K562 (cell line): ENCODE measurements at regions not wholly inside any gene's neighbourhood (a gene's known extent, or its start where the extent isn't known, plus 50 kb on each side); places are given as distances from the start of the nearest gene placed in this dataset.

ENCODE experiments used
- ATAC-seq: fragments of 200-7000 bp; cut with Tn5 transposase; 3 replicates; pipeline ENCODE4 v1.9.1; 2020; ENCODE audit warnings: moderate library complexity
- BruUV-seq: library from RNA; stranded (reverse); fragments of 400-500 nt; replicated peaks from 2 replicates; lab custom pipeline; 2021; lab: Mats Ljungman, UMichigan
- CTCF ChIA-PET: fragments of 300-600 bp; formaldehyde crosslinking; extraction: SDS; loops from one replicate; lab custom pipeline; 2021; ENCODE audit warnings: low intra/inter-chr PET ratio; lab: Yijun Ruan, JAX
- POLR2A ChIA-PET: fragments of 300-600, 350-650 bp; sonication (Branson Sonifier 250); formaldehyde crosslinking; extraction: SDS; loops from one replicate; lab custom pipeline; 2021; ENCODE audit warnings: antibody characterized with exemption, inconsistent platforms; lab: Yijun Ruan, JAX
- DNase-seq, 4 experiments: peaks; one replicate each; pipeline versions ENCODE4 v3.0.0 to v3.0.0-alpha.2; 2011 to 2018; ENCODE audit warnings: low spot score in 3 of 4, mixed read lengths in 3 of 4; ENCODE audit errors: extremely low read depth in 1 of 4
- FAIRE-seq: peaks from 2 replicates; lab custom pipeline; 2011; peaks lifted over from hg19 to GRCh38; lab: Jason Lieb, UNC
- H2AFZ ChIP-seq: 2 replicates; pipeline ENCODE4 v1.6.0; 2011; ENCODE audit warnings: low read depth, low read length, control low read depth, inconsistent platforms
- H3K27ac ChIP-seq: fragments of 200-600 bp; 3 replicates; pipeline ENCODE4 v1.8.0; 2011; ENCODE audit warnings: low read depth, mild to moderate bottlenecking, control low read depth, inconsistent platforms, low read length, moderate library complexity, mixed read lengths; ENCODE audit errors: extremely low read depth
- H3K27me3 ChIP-seq, 2 experiments: fragments of 300-600 bp in 1 of 2; 2 replicates in 1 of 2; 3 replicates in 1 of 2; pipeline versions ENCODE4 v1.6.0 to v1.8.0; 2011; ENCODE audit warnings: inconsistent platforms in 2 of 2, low read length in 2 of 2, mild to moderate bottlenecking in 1 of 2, mixed read lengths in 1 of 2, moderate library complexity in 1 of 2; ENCODE audit not compliant: control insufficient read depth in 2 of 2, insufficient read depth in 2 of 2
- H3K36me3 ChIP-seq: fragments of 300-600 bp; 3 replicates; pipeline ENCODE4 v1.8.0; 2011; ENCODE audit warnings: mild to moderate bottlenecking, low read length, inconsistent platforms; ENCODE audit not compliant: control insufficient read depth, insufficient read depth
- H3K4me1 ChIP-seq, 2 experiments: fragments of 200-600 bp in 1 of 2; replicated peaks in 1 of 2; 2 replicates in 1 of 2; 3 replicates in 1 of 2; pipeline versions ENCODE4 v1.5.1 to v1.8.0; 2011; ENCODE audit warnings: inconsistent platforms in 2 of 2, low read length in 2 of 2, mild to moderate bottlenecking in 1 of 2, mixed read lengths in 1 of 2, moderate library complexity in 1 of 2; ENCODE audit not compliant: control insufficient read depth in 2 of 2, insufficient read depth in 2 of 2
- H3K4me2 ChIP-seq: 2 replicates; pipeline ENCODE4 v1.6.1; 2011; ENCODE audit warnings: low read length, control low read depth, inconsistent platforms, mixed read lengths; ENCODE audit not compliant: insufficient read depth
- H3K4me3 ChIP-seq: fragments of 200-600 bp; sonication (generic), shearing (Covaris generic); 2 replicates; pipeline ENCODE4 v1.5.1; 2016; ENCODE audit warnings: control low read depth, inconsistent platforms
- H3K79me2 ChIP-seq: fragments of 200-600 bp; 3 replicates; pipeline ENCODE4 v1.8.0; 2011; ENCODE audit warnings: low read length, inconsistent platforms; ENCODE audit not compliant: control insufficient read depth, insufficient read depth
- H3K9ac ChIP-seq, 2 experiments: 2 replicates each; pipeline versions ENCODE4 v1.6.0 to v1.6.1; 2011; ENCODE audit warnings: low read depth in 2 of 2, low read length in 2 of 2, control low read depth in 1 of 2, inconsistent platforms in 1 of 2, mild to moderate bottlenecking in 1 of 2, mixed read lengths in 1 of 2; ENCODE audit not compliant: insufficient read depth in 1 of 2
- H3K9me1 ChIP-seq: one replicate; pipeline ENCODE4 v1.6.0; 2011; ENCODE audit warnings: inconsistent platforms, mild to moderate bottlenecking, low read length, moderate library complexity; ENCODE audit not compliant: control insufficient read depth, insufficient read depth
- H3K9me3 ChIP-seq: replicated peaks from 2 replicates; pipeline ENCODE4 v1.5.1; 2011; ENCODE audit warnings: low read depth, low read length, inconsistent platforms; ENCODE audit not compliant: control insufficient read depth, insufficient read depth
- H4K20me1 ChIP-seq: replicated peaks from 2 replicates; pipeline ENCODE4 v1.6.1; 2011; ENCODE audit warnings: low read length, inconsistent platforms, mixed read lengths; ENCODE audit not compliant: control insufficient read depth, insufficient read depth
- CREB3L1 ChIP-seq: fragments of 450-650 bp; IDR thresholded peaks from 2 replicates; pipeline ENCODE4 v1.6.1; 2014; ENCODE audit warnings: low read depth, mild to moderate bottlenecking, moderate library complexity, borderline replicate concordance
- CTCF ChIP-seq, 3 experiments: IDR thresholded peaks in 2 of 3; conservative IDR thresholded peaks in 1 of 3; 2 replicates each; pipeline ENCODE4 v1.5.1; 2011 to 2012; ENCODE audit warnings: low read length in 3 of 3, mild to moderate bottlenecking in 3 of 3, control low read depth in 2 of 3, improper control_type of control experiment in 1 of 3, inconsistent platforms in 1 of 3, low read depth in 1 of 3, mixed read lengths in 1 of 3, moderate library complexity in 1 of 3; ENCODE audit not compliant: insufficient read depth in 2 of 3
- EHMT2 ChIP-seq: fragments of 450-650 bp; IDR thresholded peaks from 2 replicates; pipeline ENCODE4 v1.6.1; 2018; ENCODE audit warnings: antibody characterized with exemption
- ESRRA ChIP-seq: fragments of 450-650 bp; IDR thresholded peaks from 2 replicates; pipeline ENCODE4 v1.6.1; 2014; ENCODE audit warnings: low read depth, mild to moderate bottlenecking, moderate library complexity, borderline replicate concordance
- GTF3C2 ChIP-seq: IDR thresholded peaks from 3 replicates; pipeline ENCODE4 v1.6.1; 2011; ENCODE audit warnings: borderline replicate concordance, mild to moderate bottlenecking, moderate library complexity; ENCODE audit not compliant: insufficient read length; ENCODE audit errors: extremely low read depth
- MBD1 ChIP-seq: fragments of 250-450 bp; sonication (Bioruptor Pico); IDR thresholded peaks from 2 replicates; pipeline ENCODE4 v1.8.0; 2022; ENCODE audit warnings: inconsistent platforms
- NELFE ChIP-seq: IDR thresholded peaks from 2 replicates; pipeline ENCODE4 v1.6.1; 2011; ENCODE audit warnings: mild to moderate bottlenecking; ENCODE audit not compliant: insufficient read depth, insufficient read length
- PTBP1 ChIP-seq: fragments of 200-400 bp; formaldehyde crosslinking; IDR thresholded peaks from 2 replicates; pipeline ENCODE4 v1.6.1; 2017; ENCODE audit warnings: low read depth, low read length
- RAD21 ChIP-seq, 2 experiments: fragments of 250-450 bp in 1 of 2; fragments of 450-650 bp in 1 of 2; sonication (Bioruptor Pico) in 1 of 2; formaldehyde crosslinking in 1 of 2; IDR thresholded peaks in 1 of 2; conservative IDR thresholded peaks in 1 of 2; 2 replicates each; pipeline versions ENCODE4 v1.4.0 to v1.8.0; 2020 to 2022; ENCODE audit warnings: mild to moderate bottlenecking in 2 of 2, moderate library complexity in 1 of 2
- SMAD2 ChIP-seq: fragments of 150-350 bp; IDR thresholded peaks from 2 replicates; pipeline ENCODE4 v1.6.1; 2014; ENCODE audit warnings: low read depth, mild to moderate bottlenecking, low read length
- ZNF134 ChIP-seq: fragments of 250-450 bp; sonication (Bioruptor Pico); conservative IDR thresholded peaks from 2 replicates; pipeline ENCODE4 v1.4.0; 2020
- ZNF239 ChIP-seq: fragments of 250-450 bp; sonication (Bioruptor Pico); IDR thresholded peaks from 2 replicates; pipeline ENCODE4 v1.4.0; 2020; ENCODE audit warnings: mild to moderate bottlenecking
- WGBS: fragments of 100-300 bp; shearing (Covaris generic); methylation state at CpG from one replicate; pipeline ENCODE4 v1.1.6; 2016; ENCODE audit warnings: low coverage, mixed read lengths; ENCODE audit not compliant: insufficient coverage; ENCODE audit errors: missing lambda C conversion rate; 5-methylcytosine and 5-hydroxymethylcytosine counted together
- in situ Hi-C: fragments of 300-500 bp; cut with MboI; formaldehyde crosslinking; loops from 4 replicates; pipeline ENCODE4 v1.15.0; 2018; ENCODE audit warnings: inconsistent platforms, mixed read lengths
- intact Hi-C: fragments of 100-400 bp; cut with micrococcal nuclease; formaldehyde crosslinking; loops from 2 replicates; pipeline ENCODE4 v1.14.2; 2022
- TF ChIP-seq, protein P1 (sequence below): fragments of 250-450 bp; sonication (Bioruptor Pico); IDR thresholded peaks from 2 replicates; pipeline ENCODE4 v1.8.0; 2021; ENCODE audit warnings: borderline replicate concordance, mild to moderate bottlenecking, moderate library complexity; ENCODE audit not compliant: poor library complexity, severe bottlenecking

DNA sequence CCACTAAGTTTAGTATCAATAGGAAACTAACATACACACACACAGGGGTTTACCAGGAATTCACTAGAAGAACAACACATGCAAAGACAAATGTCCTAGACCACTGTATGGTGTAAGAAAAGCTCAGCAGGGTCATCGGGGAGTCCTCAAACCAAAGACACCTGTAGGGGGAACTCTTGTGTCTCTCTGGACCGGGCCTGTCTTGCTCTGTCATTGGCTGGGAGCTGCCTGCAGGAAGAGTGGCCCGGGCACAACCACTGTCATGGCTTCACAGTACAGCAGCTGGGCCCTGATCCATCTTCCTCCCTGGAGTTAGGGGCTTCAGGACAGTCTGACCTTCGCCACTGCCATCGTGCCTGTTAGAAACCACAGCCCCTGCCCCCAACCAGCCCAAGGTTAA lies 263.6 kb upstream of the DYNLRB2 start:
- Histone ChIP-seq H3K36me3 (no peaks in the 10 kb centered on the region), H3K4me3 (no peak overlapping the region), H2AFZ (no peak overlapping the region), H4K20me1 (no peaks in the 10 kb centered on the region), H3K4me1 (no peaks in the 10 kb centered on the region), H3K9me3 (no peaks in the 10 kb centered on the region), H3K27ac (no peak overlapping the region), H3K9ac (no peak overlapping the region), H3K4me2 (no peak overlapping the region), H3K9me1 (no peaks in the 10 kb centered on the region), H3K79me2 (no peaks in the 10 kb centered on the region), H3K27me3 (no peaks in the 10 kb centered on the region)
- 0% methylated on average over 5 of the region's 5 CpGs for WGBS
- FAIRE-seq: no peak
- ChIA-PET CTCF (no interaction called here), POLR2A (no interaction called here)
- TF ChIP-seq SMAD2 (no peak), CTCF (IDR thresholded peaks at IDR 0.05 in 2 of 3, conservative IDR thresholded peaks at IDR 0.05 in 1 of 3; ENCODE audit: insufficient read depth in 2 of 3, low read depth in 1 of 3, low read length in 3 of 3) (peak in 2 of 3 experiments; percentile 26 to 32; a peak in 1 of 6 replicates), EHMT2 (no peak), ZNF239 (CRISPR knock-in tag) (no peak), ZNF134 (no peak), CREB3L1 (no peak), ESRRA (no peak), GTF3C2 (no peak), NELFE (no peak), RAD21 (CRISPR knock-in tag; conservative IDR thresholded peaks at IDR 0.05 in 1 of 2, IDR thresholded peaks at IDR 0.05 in 1 of 2) (0 out of 4 replicates have a peak, but pooled peaks of 1 of the 2 experiments have one; percentile 14), MBD1 (CRISPR knock-in tag) (no peak), PTBP1 (no peak)
- TF ChIP-seq, protein P1, sequence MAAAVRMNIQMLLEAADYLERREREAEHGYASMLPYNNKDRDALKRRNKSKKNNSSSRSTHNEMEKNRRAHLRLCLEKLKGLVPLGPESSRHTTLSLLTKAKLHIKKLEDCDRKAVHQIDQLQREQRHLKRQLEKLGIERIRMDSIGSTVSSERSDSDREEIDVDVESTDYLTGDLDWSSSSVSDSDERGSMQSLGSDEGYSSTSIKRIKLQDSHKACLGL (CRISPR knock-in tag): no peak
- BruUV-seq: no TSS peak
- peak; percentile 14 to 40 (median 18) for DNase-seq
- in situ Hi-C loops (no loop called here), intact Hi-C loops (loop anchor here (10.0 kb wide), 1 partner anchor 188 kb away; no protein-coding TSS in a partner anchor)
- peak; percentile 87 for ATAC-seq
